MM.1S (cell line): ENCODE measurements at regions not wholly inside any gene's neighbourhood (a gene's known extent, or its start where the extent isn't known, plus 50 kb on each side); places are given as distances from the start of the nearest gene placed in this dataset.

Source experiments
- DNase-seq: peaks from one replicate; pipeline ENCODE4 v3.0.0-alpha.2; 2015
- H2AFZ ChIP-seq: fragments of 300-600 bp; sonication (generic); 2 replicates; pipeline ENCODE4 v1.6.0; 2016; ENCODE audit warnings: antibody characterized with exemption, low read length
- H3F3A ChIP-seq: fragments of 300-600 bp; sonication (generic); 2 replicates; pipeline ENCODE4 v1.6.1; 2016; ENCODE audit warnings: mild to moderate bottlenecking, antibody characterized with exemption, low read length, moderate library complexity, mixed read lengths; ENCODE audit not compliant: insufficient read depth
- H3K27ac ChIP-seq: fragments of 300-600 bp; sonication (generic); 2 replicates; pipeline ENCODE4 v1.5.1; 2016; ENCODE audit warnings: mild to moderate bottlenecking, low read length
- H3K27me3 ChIP-seq: fragments of 300-600 bp; sonication (generic); replicated peaks from 2 replicates; pipeline ENCODE4 v1.6.0; 2016; ENCODE audit warnings: low read length; ENCODE audit not compliant: insufficient read depth
- H3K36me3 ChIP-seq: fragments of 300-600 bp; sonication (generic); replicated peaks from 2 replicates; pipeline ENCODE4 v1.6.1; 2016; ENCODE audit warnings: mild to moderate bottlenecking, low read length, mixed read lengths; ENCODE audit not compliant: insufficient read depth
- H3K4me1 ChIP-seq: fragments of 300-600 bp; sonication (generic); 2 replicates; pipeline ENCODE4 v1.6.1; 2016; ENCODE audit warnings: low read length, mixed read lengths
- H3K4me2 ChIP-seq: fragments of 300-600 bp; sonication (generic); 2 replicates; pipeline ENCODE4 v1.6.0; 2016; ENCODE audit warnings: low read depth, low read length
- H3K4me3 ChIP-seq: fragments of 300-600 bp; sonication (generic); 2 replicates; pipeline ENCODE4 v1.5.1; 2016; ENCODE audit warnings: low read length, mixed read lengths
- H3K79me2 ChIP-seq: fragments of 300-600 bp; sonication (generic); 2 replicates; pipeline ENCODE4 v1.6.1; 2016; ENCODE audit warnings: mixed run types, low read length, mixed read lengths
- H3K9ac ChIP-seq: fragments of 300-600 bp; sonication (generic); 2 replicates; pipeline ENCODE4 v1.6.1; 2016; ENCODE audit warnings: low read length, mixed read lengths
- H3K9me2 ChIP-seq: fragments of 300-600 bp; sonication (generic); replicated peaks from 2 replicates; pipeline ENCODE4 v1.6.1; 2016; ENCODE audit warnings: mild to moderate bottlenecking, low read length, mixed read lengths; ENCODE audit not compliant: insufficient read depth
- H3K9me3 ChIP-seq: fragments of 300-600 bp; sonication (generic); replicated peaks from 2 replicates; pipeline ENCODE4 v1.6.1; 2016; ENCODE audit warnings: mild to moderate bottlenecking, low read length, mixed read lengths; ENCODE audit not compliant: insufficient read depth
- H4K20me1 ChIP-seq: fragments of 300-600 bp; sonication (generic); 2 replicates; pipeline ENCODE4 v1.6.1; 2016; ENCODE audit warnings: mild to moderate bottlenecking, low read length, moderate library complexity, mixed read lengths; ENCODE audit not compliant: insufficient read depth
- EZH2 ChIP-seq: fragments of 300-600 bp; sonication (generic); optimal IDR thresholded peaks from 2 replicates; pipeline ENCODE3; 2017; ENCODE audit warnings: low read depth, mild to moderate bottlenecking, antibody characterized with exemption, low read length, mixed read lengths
- EZH2phosphoT487 ChIP-seq: fragments of 300-600 bp; sonication (generic); IDR thresholded peaks from 2 replicates; pipeline ENCODE4 v1.6.1; 2018; ENCODE audit warnings: antibody characterized with exemption, low read length
- TF ChIP-seq, protein P1 (sequence below): fragments of 300-600 bp; sonication (generic); IDR thresholded peaks from 2 replicates; pipeline ENCODE4 v1.5.1; 2016; ENCODE audit warnings: antibody characterized with exemption, low read length, mixed read lengths

DNA sequence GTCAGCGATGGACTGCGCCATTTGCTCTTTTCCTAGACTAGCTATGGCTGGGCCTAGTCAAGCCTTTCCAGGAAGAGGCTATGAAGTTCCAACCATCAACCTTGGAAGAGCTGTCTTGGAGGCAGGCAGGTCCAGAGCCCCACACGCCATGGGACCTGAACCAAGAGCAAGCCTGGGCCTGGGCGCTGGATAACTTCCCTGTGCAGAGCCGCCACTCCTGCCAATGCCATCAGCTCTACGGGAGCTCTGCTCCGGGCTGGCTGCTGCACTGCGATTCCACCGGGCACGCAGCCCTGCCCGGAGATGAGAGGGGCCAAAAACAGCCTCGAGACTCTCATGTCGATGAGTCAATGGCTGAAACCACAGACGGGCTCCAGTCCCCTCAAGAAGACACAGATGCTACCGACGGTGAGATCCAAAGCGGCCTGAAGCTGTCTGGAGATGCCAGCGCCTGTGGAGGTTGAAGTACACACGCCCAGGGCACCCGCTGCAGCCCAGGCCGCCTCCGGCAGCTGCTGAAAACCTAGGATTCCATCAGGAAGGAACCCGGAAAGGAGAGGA is 103.7 kb upstream of the SELENOP start:
- H3K79me2 ChIP-seq, result no peaks in the 10 kb centered on the region
- H3K9me2 ChIP-seq, result no peaks in the 10 kb centered on the region
- no peaks in the 10 kb centered on the region for H3K36me3 ChIP-seq
- no peak for DNase-seq
- no peak overlapping the region for H3K9ac ChIP-seq
- no peak overlapping the region for H3K4me2 ChIP-seq
- H3F3A ChIP-seq, result no peaks in the 10 kb centered on the region
- no peak overlapping the region for H3K4me3 ChIP-seq
- H4K20me1 ChIP-seq, result no peaks in the 10 kb centered on the region
- H3K4me1 ChIP-seq, result no peaks in the 10 kb centered on the region
- no peak overlapping the region for H2AFZ ChIP-seq
- H3K27ac ChIP-seq, result no peak overlapping the region
- no peaks in the 10 kb centered on the region for H3K27me3 ChIP-seq
- H3K9me3 ChIP-seq, result no peaks in the 10 kb centered on the region
- TF ChIP-seq EZH2phosphoT487 (no peak), EZH2 (no peak)
- TF ChIP-seq, protein P1, sequence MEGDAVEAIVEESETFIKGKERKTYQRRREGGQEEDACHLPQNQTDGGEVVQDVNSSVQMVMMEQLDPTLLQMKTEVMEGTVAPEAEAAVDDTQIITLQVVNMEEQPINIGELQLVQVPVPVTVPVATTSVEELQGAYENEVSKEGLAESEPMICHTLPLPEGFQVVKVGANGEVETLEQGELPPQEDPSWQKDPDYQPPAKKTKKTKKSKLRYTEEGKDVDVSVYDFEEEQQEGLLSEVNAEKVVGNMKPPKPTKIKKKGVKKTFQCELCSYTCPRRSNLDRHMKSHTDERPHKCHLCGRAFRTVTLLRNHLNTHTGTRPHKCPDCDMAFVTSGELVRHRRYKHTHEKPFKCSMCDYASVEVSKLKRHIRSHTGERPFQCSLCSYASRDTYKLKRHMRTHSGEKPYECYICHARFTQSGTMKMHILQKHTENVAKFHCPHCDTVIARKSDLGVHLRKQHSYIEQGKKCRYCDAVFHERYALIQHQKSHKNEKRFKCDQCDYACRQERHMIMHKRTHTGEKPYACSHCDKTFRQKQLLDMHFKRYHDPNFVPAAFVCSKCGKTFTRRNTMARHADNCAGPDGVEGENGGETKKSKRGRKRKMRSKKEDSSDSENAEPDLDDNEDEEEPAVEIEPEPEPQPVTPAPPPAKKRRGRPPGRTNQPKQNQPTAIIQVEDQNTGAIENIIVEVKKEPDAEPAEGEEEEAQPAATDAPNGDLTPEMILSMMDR, result no peak

DNA sequence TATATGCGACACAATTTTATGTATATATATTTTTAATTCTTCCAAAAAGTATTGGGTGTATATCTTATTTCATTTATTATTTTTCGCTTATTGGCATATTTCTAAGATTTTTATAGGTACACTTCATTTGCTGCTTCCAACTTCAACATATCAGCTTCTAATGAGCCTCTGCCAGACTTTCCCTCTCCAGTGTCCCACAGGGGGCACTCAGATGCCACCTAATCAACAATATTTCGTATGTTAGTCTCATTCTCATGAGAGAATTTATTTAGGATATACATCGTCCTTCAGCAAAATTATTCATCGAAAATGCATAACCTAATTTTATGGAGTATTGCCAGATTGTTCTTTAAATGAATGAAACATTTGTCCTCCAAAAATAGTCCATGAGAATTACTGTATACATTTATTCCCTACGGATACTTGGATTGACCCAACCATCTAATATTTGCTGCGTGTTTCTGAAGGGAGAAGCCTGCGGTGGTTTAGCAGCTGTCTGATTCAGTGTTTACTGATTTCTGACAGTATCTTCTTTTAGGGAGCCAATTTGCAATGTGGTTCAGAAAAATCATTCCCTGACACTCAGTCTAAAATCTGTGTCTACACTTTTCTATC is 100.6 kb upstream of the SELENOP start:
- no peaks in the 10 kb centered on the region for H4K20me1 ChIP-seq
- DNase-seq, result peak; percentile 60
- H3F3A ChIP-seq, result no peaks in the 10 kb centered on the region
- no peak overlapping the region for H3K4me2 ChIP-seq
- H3K9ac ChIP-seq, result no peak overlapping the region
- no peaks in the 10 kb centered on the region for H3K36me3 ChIP-seq
- peaks cover 4% of the 10 kb centered on the region; the same call in 1 of the 2 replicates for H3K4me1 ChIP-seq
- H3K79me2 ChIP-seq, result no peaks in the 10 kb centered on the region
- no peaks in the 10 kb centered on the region for H3K27me3 ChIP-seq
- no peak overlapping the region for H3K27ac ChIP-seq
- TF ChIP-seq, protein P1, result peak; percentile 57
- TF ChIP-seq EZH2phosphoT487, result no peak
- no peaks in the 10 kb centered on the region for H3K9me2 ChIP-seq
- no peaks in the 10 kb centered on the region for H3K9me3 ChIP-seq
- H3K4me3 ChIP-seq, result no peak overlapping the region
- no peak overlapping the region for H2AFZ ChIP-seq

DNA sequence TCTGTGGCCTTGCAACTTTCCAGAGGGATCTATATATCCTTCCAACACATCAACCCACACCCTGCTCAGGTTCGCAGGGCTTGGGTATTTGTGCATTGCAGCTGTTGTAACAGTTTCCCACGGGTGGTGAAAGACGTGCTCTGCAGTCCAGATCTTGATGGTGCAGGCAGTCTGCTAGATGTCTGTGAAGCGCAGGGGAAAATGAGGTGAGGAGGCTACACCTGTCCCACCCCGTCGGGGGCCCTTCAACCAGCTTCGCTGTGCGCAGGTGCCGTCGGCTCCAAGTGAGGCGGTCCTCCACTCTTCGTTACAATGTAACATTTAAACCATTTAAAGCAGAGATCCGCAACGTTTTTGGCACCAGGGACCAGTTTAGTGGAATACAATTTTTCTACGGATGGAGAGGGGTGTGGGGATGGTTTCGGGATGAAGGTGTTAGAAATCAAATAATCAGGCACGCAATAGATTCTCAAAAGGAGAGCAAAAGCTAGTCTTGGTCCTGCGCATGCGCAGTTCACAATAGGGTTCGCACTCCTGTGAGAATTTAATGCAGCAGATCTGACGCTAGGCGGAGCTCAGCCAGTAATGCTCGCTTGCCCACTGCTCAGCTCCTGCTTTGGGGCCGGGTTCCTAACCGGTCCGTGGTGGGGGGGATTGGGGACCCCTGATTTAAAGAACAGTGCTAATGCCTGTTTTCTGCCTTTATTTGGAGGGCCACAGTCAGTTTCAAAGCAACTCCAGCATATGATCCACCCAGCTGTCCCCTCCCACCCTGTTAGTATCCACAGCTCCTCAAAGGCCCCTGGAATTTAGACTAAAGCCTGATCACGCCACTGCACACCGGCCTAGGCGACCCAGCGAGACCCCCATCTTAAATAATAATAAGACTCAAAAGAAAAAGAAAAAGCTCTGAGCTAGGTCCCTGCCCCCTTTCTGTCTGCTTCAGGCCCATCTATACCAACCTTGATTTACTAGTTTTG is 97.1 kb upstream of the SELENOP start:
- H3K9ac ChIP-seq, result peak overlapping the region; percentile 38; the same call in 1 of the 2 replicates

More for the DNA sequence above, 97.1 kb upstream of the SELENOP start:
- H2AFZ ChIP-seq, result peak overlapping the region; percentile 98
- no peak for TF ChIP-seq EZH2phosphoT487
- TF ChIP-seq, protein P1, result peak; percentile 78
- H3K4me1 ChIP-seq, result peaks cover 4% of the 10 kb centered on the region; the same call in 1 of the 2 replicates
- H3K27ac ChIP-seq, result no peak overlapping the region
- no peaks in the 10 kb centered on the region for H3K36me3 ChIP-seq
- DNase-seq, result peak; percentile 92
- H4K20me1 ChIP-seq, result no peaks in the 10 kb centered on the region
- H3K9me2 ChIP-seq, result no peaks in the 10 kb centered on the region
- peak overlapping the region; percentile 90 for H3K4me2 ChIP-seq
- no peaks in the 10 kb centered on the region for H3K79me2 ChIP-seq
- no peaks in the 10 kb centered on the region for H3K27me3 ChIP-seq
- no peaks in the 10 kb centered on the region for H3K9me3 ChIP-seq
- H3F3A ChIP-seq, result no peaks in the 10 kb centered on the region
- peak overlapping the region; percentile 77 for H3K4me3 ChIP-seq
